Trophoblast cell (in vitro differentiated cells and primary cell): ENCODE measurements at regions not wholly inside any gene's neighbourhood (a gene's known extent, or its start where the extent isn't known, plus 50 kb on each side); places are given as distances from the start of the nearest gene placed in this dataset.

Experiments
- DNase-seq, 2 donors: peaks; one replicate each; pipeline ENCODE4 v3.0.0-alpha.2; 2016
- H2AFZ ChIP-seq: 2 replicates; pipeline ENCODE4 v1.6.1; 2013; ENCODE audit warnings: low read length, moderate library complexity, mild to moderate bottlenecking; ENCODE audit not compliant: insufficient read depth, poor library complexity
- H2AK5ac ChIP-seq: 2 replicates; pipeline ENCODE4 v1.6.1; 2013; ENCODE audit warnings: mild to moderate bottlenecking, low read length
- H2BK120ac ChIP-seq: 2 replicates; pipeline ENCODE4 v1.6.1; 2013; ENCODE audit warnings: low read length, mild to moderate bottlenecking, moderate library complexity; ENCODE audit not compliant: insufficient read depth, poor library complexity
- H2BK12ac ChIP-seq: 2 replicates; pipeline ENCODE4 v1.6.1; 2013; ENCODE audit warnings: mild to moderate bottlenecking, low read length, moderate library complexity
- H2BK5ac ChIP-seq: 2 replicates; pipeline ENCODE4 v1.6.1; 2013; ENCODE audit warnings: low read length, low read depth, moderate library complexity, mild to moderate bottlenecking; ENCODE audit not compliant: poor library complexity
- H3K14ac ChIP-seq: 2 replicates; pipeline ENCODE4 v1.6.1; 2013; ENCODE audit warnings: mild to moderate bottlenecking, low read length
- H3K18ac ChIP-seq: 2 replicates; pipeline ENCODE4 v1.6.1; 2013; ENCODE audit warnings: mild to moderate bottlenecking, low read length
- H3K23ac ChIP-seq: 2 replicates; pipeline ENCODE4 v1.6.1; 2013; ENCODE audit warnings: low read length
- H3K27ac ChIP-seq: 2 replicates; pipeline ENCODE4 v1.5.1; 2013; ENCODE audit warnings: low read depth, mild to moderate bottlenecking, inconsistent platforms, low read length, moderate library complexity
- H3K27me3 ChIP-seq: 2 replicates; pipeline ENCODE4 v1.6.1; 2013; ENCODE audit warnings: inconsistent platforms, mild to moderate bottlenecking, low read length, moderate library complexity; ENCODE audit not compliant: insufficient read depth
- H3K36me3 ChIP-seq, 2 experiments: 1 replicate in 1 of 2; 2 replicates in 1 of 2; pipeline ENCODE4 v1.6.1; 2013; ENCODE audit warnings: low read length in 2 of 2, mild to moderate bottlenecking in 2 of 2, moderate library complexity in 1 of 2; ENCODE audit not compliant: insufficient read depth in 2 of 2, control insufficient read depth in 1 of 2
- H3K4ac ChIP-seq: 2 replicates; pipeline ENCODE4 v1.6.1; 2013; ENCODE audit warnings: low read depth, mild to moderate bottlenecking, low read length, moderate library complexity
- H3K4me1 ChIP-seq, 2 experiments: 1 replicate in 1 of 2; 2 replicates in 1 of 2; pipeline ENCODE4 v1.6.1; 2013; ENCODE audit warnings: low read length in 2 of 2, mild to moderate bottlenecking in 2 of 2, moderate library complexity in 1 of 2; ENCODE audit not compliant: insufficient read depth in 2 of 2, control insufficient read depth in 1 of 2
- H3K4me2 ChIP-seq: 2 replicates; pipeline ENCODE4 v1.6.1; 2013; ENCODE audit warnings: inconsistent platforms, mild to moderate bottlenecking, low read length, moderate library complexity
- H3K4me3 ChIP-seq: 2 replicates; pipeline ENCODE4 v1.5.1; 2013; ENCODE audit warnings: mild to moderate bottlenecking, low read depth, low read length, inconsistent platforms
- H3K79me1 ChIP-seq: one replicate; pipeline ENCODE4 v1.6.1; 2013; ENCODE audit warnings: low read length
- H3K79me2 ChIP-seq: 2 replicates; pipeline ENCODE4 v1.6.1; 2013; ENCODE audit warnings: low read length, mild to moderate bottlenecking; ENCODE audit not compliant: control insufficient read depth, insufficient read depth, poor library complexity
- H3K9ac ChIP-seq: 2 replicates; pipeline ENCODE4 v1.6.1; 2013; ENCODE audit warnings: mild to moderate bottlenecking, low read length
- H3K9me3 ChIP-seq: 2 replicates; pipeline ENCODE4 v1.6.1; 2013; ENCODE audit warnings: low read depth, mild to moderate bottlenecking, control low read depth, inconsistent platforms, low read length; ENCODE audit not compliant: insufficient read depth
- H4K12ac ChIP-seq: 2 replicates; pipeline ENCODE4 v1.6.1; 2013; ENCODE audit warnings: low read depth, mild to moderate bottlenecking, low read length, moderate library complexity
- H4K8ac ChIP-seq: 2 replicates; pipeline ENCODE4 v1.6.1; 2013; ENCODE audit warnings: low read depth, mild to moderate bottlenecking, low read length, moderate library complexity
- H4K91ac ChIP-seq: one replicate; pipeline ENCODE4 v1.6.1; 2013; ENCODE audit warnings: low read depth, mild to moderate bottlenecking, low read length, moderate library complexity
- WGBS: extraction: QIAGEN DNeasy Blood & Tissue Kit; methylation state at CpG from one replicate; pipeline ENCODE4 v1.1.7; 2013; ENCODE audit warnings: missing lambda C conversion rate; ENCODE audit not compliant: insufficient read length, insufficient coverage; ENCODE audit errors: extremely low coverage; 5-methylcytosine and 5-hydroxymethylcytosine counted together

GRCh38 chr2:150847578-150847977 lies 360.1 kb upstream of the RND3 start:
- H3K27ac ChIP-seq = no peak overlapping the region
- no peak overlapping the region for H4K8ac ChIP-seq
- no peaks in the 10 kb centered on the region for H3K4me1 ChIP-seq
- H3K4ac ChIP-seq = no peak overlapping the region
- H2AFZ ChIP-seq = no peak overlapping the region
- no peak overlapping the region for H3K4me3 ChIP-seq
- no peak overlapping the region for H3K23ac ChIP-seq
- no peak overlapping the region for H3K14ac ChIP-seq
- H4K91ac ChIP-seq = no peak overlapping the region
- DNase-seq = no peak
- H3K36me3 ChIP-seq = peaks cover 6 to 15% of the 10 kb centered on the region in 2 experiments
- H2BK12ac ChIP-seq = no peak overlapping the region
- WGBS = no CpG with 5 or more reads among the region's 3 CpGs
- H3K9me3 ChIP-seq = peaks cover 3% of the 10 kb centered on the region
- no peak overlapping the region for H4K12ac ChIP-seq
- H2BK120ac ChIP-seq = no peak overlapping the region
- H3K27me3 ChIP-seq = no peaks in the 10 kb centered on the region
- H3K9ac ChIP-seq = no peak overlapping the region
- no peak overlapping the region for H3K4me2 ChIP-seq
- no peaks in the 10 kb centered on the region for H3K79me1 ChIP-seq
- no peak overlapping the region for H3K18ac ChIP-seq
- no peak overlapping the region for H2AK5ac ChIP-seq
- H3K79me2 ChIP-seq = no peaks in the 10 kb centered on the region
- H2BK5ac ChIP-seq = no peak overlapping the region

GRCh38 chr2:150846691-150847090 lies 359.2 kb upstream of the RND3 start:
- no peak overlapping the region for H3K23ac ChIP-seq
- H3K79me2 ChIP-seq = no peaks in the 10 kb centered on the region
- peaks cover 3% of the 10 kb centered on the region for H3K9me3 ChIP-seq
- H3K4me2 ChIP-seq = no peak overlapping the region
- H3K14ac ChIP-seq = no peak overlapping the region
- H2BK5ac ChIP-seq = no peak overlapping the region
- no peak overlapping the region for H3K4me3 ChIP-seq
- no peak overlapping the region for H2AFZ ChIP-seq
- no peak overlapping the region for H4K8ac ChIP-seq
- H3K27ac ChIP-seq = no peak overlapping the region
- no peak overlapping the region for H3K4ac ChIP-seq
- H3K4me1 ChIP-seq = no peaks in the 10 kb centered on the region
- H2BK12ac ChIP-seq = no peak overlapping the region
- WGBS = no CpG with 5 or more reads among the region's 1 CpG
- no peak overlapping the region for H4K91ac ChIP-seq
- no peaks in the 10 kb centered on the region for H3K79me1 ChIP-seq
- no peak overlapping the region for H2AK5ac ChIP-seq
- no peak overlapping the region for H3K18ac ChIP-seq
- H3K36me3 ChIP-seq = peaks cover 6 to 15% of the 10 kb centered on the region in 2 experiments
- no peak overlapping the region for H4K12ac ChIP-seq
- no peak overlapping the region for H2BK120ac ChIP-seq
- DNase-seq = no peak
- H3K9ac ChIP-seq = no peak overlapping the region
- no peaks in the 10 kb centered on the region for H3K27me3 ChIP-seq

- Histone ChIP-seq H3K4me2 (no peak overlapping the region), H2BK12ac (no peak overlapping the region), H3K4me1 (no peaks in the 10 kb centered on the region), H3K79me1 (peaks cover 5% of the 10 kb centered on the region), H4K8ac (no peak overlapping the region), H2AK5ac (no peak overlapping the region), H3K9ac (no peak overlapping the region), H3K27ac (no peak overlapping the region), H2BK5ac (no peak overlapping the region), H2BK120ac (no peak overlapping the region), H4K12ac (no peak overlapping the region), H3K14ac (no peak overlapping the region), H3K18ac (no peak overlapping the region), H3K4ac (no peak overlapping the region), H3K9me3 (no peaks in the 10 kb centered on the region), H3K4me3 (no peak overlapping the region), H2AFZ (no peak overlapping the region), H3K79me2 (no peaks in the 10 kb centered on the region), H4K91ac (no peak overlapping the region), H3K23ac (no peak overlapping the region), H3K36me3 (peaks cover 0 to 6% of the 10 kb centered on the region in 2 experiments), H3K27me3 (no peaks in the 10 kb centered on the region)
- no CpG with 5 or more reads among the region's 2 CpGs for WGBS
- no peak for DNase-seq
These were observed 345.2 kb upstream of the RND3 start for GRCh38 chr2:150832686-150833085.

- H3K4ac ChIP-seq = no peak overlapping the region
- no CpG with 5 or more reads among the region's 1 CpG for WGBS
- H2AFZ ChIP-seq = no peak overlapping the region
- no peak overlapping the region for H3K14ac ChIP-seq
- no peaks in the 10 kb centered on the region for H3K27me3 ChIP-seq
- no peak overlapping the region for H3K27ac ChIP-seq
- no peaks in the 10 kb centered on the region for H3K36me3 ChIP-seq
- no peak overlapping the region for H3K4me3 ChIP-seq
- no peak overlapping the region for H3K9ac ChIP-seq
- H3K79me2 ChIP-seq = no peaks in the 10 kb centered on the region
- H3K79me1 ChIP-seq = no peaks in the 10 kb centered on the region
- H3K18ac ChIP-seq = no peak overlapping the region
- no peaks in the 10 kb centered on the region for H3K4me1 ChIP-seq
- DNase-seq = no peak
- no peak overlapping the region for H4K12ac ChIP-seq
- no peak overlapping the region for H2BK120ac ChIP-seq
- no peak overlapping the region for H4K8ac ChIP-seq
- H2BK12ac ChIP-seq = no peak overlapping the region
- no peak overlapping the region for H3K4me2 ChIP-seq
- H2BK5ac ChIP-seq = no peak overlapping the region
- H3K9me3 ChIP-seq = no peaks in the 10 kb centered on the region
- H2AK5ac ChIP-seq = no peak overlapping the region
- H4K91ac ChIP-seq = no peak overlapping the region
- no peak overlapping the region for H3K23ac ChIP-seq
These were observed 336.7 kb upstream of the RND3 start for GRCh38 chr2:150824118-150824517.
